ENCODE measurements at regions not wholly inside any gene's neighbourhood (a gene's known extent, or its start where the extent isn't known, plus 50 kb on each side); places are given as distances from the start of the nearest gene placed in this dataset.

- H3K4me3 ChIP-seq (ENCODE audit: low read length), result no peak overlapping the region
- H3K36me3 ChIP-seq (replicated peaks; ENCODE audit: insufficient read depth, low read length), result no peaks in the 10 kb centered on the region
- H4K20me1 ChIP-seq (ENCODE audit: insufficient read depth, low read length), result no peaks in the 10 kb centered on the region
- DNase-seq, result no peak
- H3K9ac ChIP-seq (ENCODE audit: low read length), result no peak overlapping the region
- no peaks in the 10 kb centered on the region for H3K9me3 ChIP-seq (replicated peaks; ENCODE audit: insufficient read depth, low read length)
- H3K4me2 ChIP-seq (ENCODE audit: low read depth, low read length), result no peak overlapping the region
- no peak overlapping the region for H3K27ac ChIP-seq (ENCODE audit: low read length)
- no peaks in the 10 kb centered on the region for H3K27me3 ChIP-seq (replicated peaks; ENCODE audit: insufficient read depth, low read length)
- H2AFZ ChIP-seq (ENCODE audit: low read length), result no peak overlapping the region
- TF ChIP-seq EZH2 (optimal IDR thresholded peaks at IDR 0.05; ENCODE audit: low read depth, low read length) (no peak), CTCF (IDR thresholded peaks at IDR 0.05; ENCODE audit: low read length) (no peak), EZH2phosphoT487 (IDR thresholded peaks at IDR 0.05; ENCODE audit: low read length) (no peak)
- H3K4me1 ChIP-seq (ENCODE audit: low read length), result no peaks in the 10 kb centered on the region
- no peaks in the 10 kb centered on the region for H3F3A ChIP-seq (ENCODE audit: insufficient read depth, low read length)
- no peaks in the 10 kb centered on the region for H3K9me2 ChIP-seq (replicated peaks; ENCODE audit: insufficient read depth, low read length)
- H3K79me2 ChIP-seq (ENCODE audit: low read length), result no peaks in the 10 kb centered on the region
Measured at GRCh38 chr5:16392718-16393117, 72.9 kb downstream of the ZNF622 start.

- H3K27ac ChIP-seq (ENCODE audit: low read length), result no peak overlapping the region
- H3K27me3 ChIP-seq (replicated peaks; ENCODE audit: insufficient read depth, low read length), result no peaks in the 10 kb centered on the region
- TF ChIP-seq EZH2 (optimal IDR thresholded peaks at IDR 0.05; ENCODE audit: low read depth, low read length) (no peak), CTCF (IDR thresholded peaks at IDR 0.05; ENCODE audit: low read length) (no peak), EZH2phosphoT487 (IDR thresholded peaks at IDR 0.05; ENCODE audit: low read length) (no peak)
Measured at GRCh38 chr5:16391858-16392649, 73.5 kb downstream of the ZNF622 start.

GRCh38 chr5:16390825-16391224 is 74.8 kb downstream of the ZNF622 start:
- no peak overlapping the region for H2AFZ ChIP-seq (ENCODE audit: low read length)
- no peaks in the 10 kb centered on the region for H3K36me3 ChIP-seq (replicated peaks; ENCODE audit: insufficient read depth, low read length)
- no peaks in the 10 kb centered on the region for H4K20me1 ChIP-seq (ENCODE audit: insufficient read depth, low read length)

More at GRCh38 chr5:16391858-16392649, 73.5 kb downstream of the ZNF622 start:
- Histone ChIP-seq H3K79me2 (ENCODE audit: low read length) (no peaks in the 10 kb centered on the region), H3K4me1 (ENCODE audit: low read length) (no peaks in the 10 kb centered on the region), H4K20me1 (ENCODE audit: insufficient read depth, low read length) (no peaks in the 10 kb centered on the region), H3K9me3 (replicated peaks; ENCODE audit: insufficient read depth, low read length) (no peaks in the 10 kb centered on the region), H3K36me3 (replicated peaks; ENCODE audit: insufficient read depth, low read length) (no peaks in the 10 kb centered on the region), H3K4me2 (ENCODE audit: low read depth, low read length) (no peak overlapping the region), H3K9ac (ENCODE audit: low read length) (no peak overlapping the region), H3K4me3 (ENCODE audit: low read length) (no peak overlapping the region), H2AFZ (ENCODE audit: low read length) (no peak overlapping the region), H3K9me2 (replicated peaks; ENCODE audit: insufficient read depth, low read length) (no peaks in the 10 kb centered on the region), H3F3A (ENCODE audit: insufficient read depth, low read length) (no peaks in the 10 kb centered on the region)
- no peak for DNase-seq

More at GRCh38 chr5:16390825-16391224, 74.8 kb downstream of the ZNF622 start:
- TF ChIP-seq CTCF (IDR thresholded peaks at IDR 0.05; ENCODE audit: low read length) (no peak), EZH2phosphoT487 (IDR thresholded peaks at IDR 0.05; ENCODE audit: low read length) (no peak), EZH2 (optimal IDR thresholded peaks at IDR 0.05; ENCODE audit: low read depth, low read length) (no peak)
- Histone ChIP-seq H3K79me2 (ENCODE audit: low read length) (no peaks in the 10 kb centered on the region), H3K4me2 (ENCODE audit: low read depth, low read length) (no peak overlapping the region), H3K4me3 (ENCODE audit: low read length) (no peak overlapping the region), H3K9ac (ENCODE audit: low read length) (no peak overlapping the region), H3F3A (ENCODE audit: insufficient read depth, low read length) (no peaks in the 10 kb centered on the region), H3K9me2 (replicated peaks; ENCODE audit: insufficient read depth, low read length) (no peaks in the 10 kb centered on the region), H3K9me3 (replicated peaks; ENCODE audit: insufficient read depth, low read length) (no peaks in the 10 kb centered on the region), H3K27ac (ENCODE audit: low read length) (no peak overlapping the region), H3K4me1 (ENCODE audit: low read length) (no peaks in the 10 kb centered on the region), H3K27me3 (replicated peaks; ENCODE audit: insufficient read depth, low read length) (no peaks in the 10 kb centered on the region)
- no peak for DNase-seq
